ENCODE measurements at regions not wholly inside any gene's neighbourhood (a gene's known extent, or its start where the extent isn't known, plus 50 kb on each side); places are given as distances from the start of the nearest gene placed in this dataset.
"Not testable (repeated sequence)": the region's sequence is repeated elsewhere in the genome, so short reads cannot be mapped to it uniquely, and the experiment has no call there.

DNA sequence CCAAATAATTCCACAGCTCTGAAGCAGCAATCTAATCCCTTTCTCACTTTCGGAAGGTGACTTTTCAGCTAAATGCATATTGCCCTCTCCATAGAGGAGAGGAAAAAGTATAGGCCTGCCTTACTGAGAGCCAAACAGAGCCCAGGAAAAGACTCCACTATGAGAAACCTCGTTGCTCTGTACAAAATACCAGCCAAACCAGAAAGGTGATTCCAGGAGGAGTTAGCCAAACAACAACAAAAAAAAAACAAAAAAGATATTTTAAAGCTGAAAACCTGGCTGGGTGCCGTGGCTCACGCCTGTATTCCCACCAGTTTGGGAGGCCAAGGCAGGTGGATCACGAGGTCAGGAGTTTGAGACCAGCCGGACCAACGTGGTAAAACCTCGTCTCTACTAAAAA lies 70.5 kb downstream of the HOXA1 start:
- no peak overlapping the region for H3K4me3 ChIP-seq (replicated peaks; ENCODE audit: insufficient read depth, low read length)
- no peaks in the 10 kb centered on the region for H3K27me3 ChIP-seq (ENCODE audit: insufficient read depth, poor library complexity, severe bottlenecking)
- no peak overlapping the region for H3K27ac ChIP-seq (replicated peaks)
- no peak for DNase-seq (ENCODE audit: low read depth in 1 of 2, low spot score in 1 of 2)
- no peak for TF ChIP-seq POLR2AphosphoS5 (IDR thresholded peaks at IDR 0.05; ENCODE audit: low read depth)
- no peak for TF ChIP-seq GABPA (IDR thresholded peaks at IDR 0.05; ENCODE audit: low read depth)
- TF ChIP-seq, protein P1, sequence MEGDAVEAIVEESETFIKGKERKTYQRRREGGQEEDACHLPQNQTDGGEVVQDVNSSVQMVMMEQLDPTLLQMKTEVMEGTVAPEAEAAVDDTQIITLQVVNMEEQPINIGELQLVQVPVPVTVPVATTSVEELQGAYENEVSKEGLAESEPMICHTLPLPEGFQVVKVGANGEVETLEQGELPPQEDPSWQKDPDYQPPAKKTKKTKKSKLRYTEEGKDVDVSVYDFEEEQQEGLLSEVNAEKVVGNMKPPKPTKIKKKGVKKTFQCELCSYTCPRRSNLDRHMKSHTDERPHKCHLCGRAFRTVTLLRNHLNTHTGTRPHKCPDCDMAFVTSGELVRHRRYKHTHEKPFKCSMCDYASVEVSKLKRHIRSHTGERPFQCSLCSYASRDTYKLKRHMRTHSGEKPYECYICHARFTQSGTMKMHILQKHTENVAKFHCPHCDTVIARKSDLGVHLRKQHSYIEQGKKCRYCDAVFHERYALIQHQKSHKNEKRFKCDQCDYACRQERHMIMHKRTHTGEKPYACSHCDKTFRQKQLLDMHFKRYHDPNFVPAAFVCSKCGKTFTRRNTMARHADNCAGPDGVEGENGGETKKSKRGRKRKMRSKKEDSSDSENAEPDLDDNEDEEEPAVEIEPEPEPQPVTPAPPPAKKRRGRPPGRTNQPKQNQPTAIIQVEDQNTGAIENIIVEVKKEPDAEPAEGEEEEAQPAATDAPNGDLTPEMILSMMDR (IDR thresholded peaks at IDR 0.05; ENCODE audit: insufficient read depth, low read length): no peak
- no peak for TF ChIP-seq SPI1 (IDR thresholded peaks at IDR 0.05; ENCODE audit: borderline replicate concordance, low read depth)
- TF ChIP-seq, protein P2, sequence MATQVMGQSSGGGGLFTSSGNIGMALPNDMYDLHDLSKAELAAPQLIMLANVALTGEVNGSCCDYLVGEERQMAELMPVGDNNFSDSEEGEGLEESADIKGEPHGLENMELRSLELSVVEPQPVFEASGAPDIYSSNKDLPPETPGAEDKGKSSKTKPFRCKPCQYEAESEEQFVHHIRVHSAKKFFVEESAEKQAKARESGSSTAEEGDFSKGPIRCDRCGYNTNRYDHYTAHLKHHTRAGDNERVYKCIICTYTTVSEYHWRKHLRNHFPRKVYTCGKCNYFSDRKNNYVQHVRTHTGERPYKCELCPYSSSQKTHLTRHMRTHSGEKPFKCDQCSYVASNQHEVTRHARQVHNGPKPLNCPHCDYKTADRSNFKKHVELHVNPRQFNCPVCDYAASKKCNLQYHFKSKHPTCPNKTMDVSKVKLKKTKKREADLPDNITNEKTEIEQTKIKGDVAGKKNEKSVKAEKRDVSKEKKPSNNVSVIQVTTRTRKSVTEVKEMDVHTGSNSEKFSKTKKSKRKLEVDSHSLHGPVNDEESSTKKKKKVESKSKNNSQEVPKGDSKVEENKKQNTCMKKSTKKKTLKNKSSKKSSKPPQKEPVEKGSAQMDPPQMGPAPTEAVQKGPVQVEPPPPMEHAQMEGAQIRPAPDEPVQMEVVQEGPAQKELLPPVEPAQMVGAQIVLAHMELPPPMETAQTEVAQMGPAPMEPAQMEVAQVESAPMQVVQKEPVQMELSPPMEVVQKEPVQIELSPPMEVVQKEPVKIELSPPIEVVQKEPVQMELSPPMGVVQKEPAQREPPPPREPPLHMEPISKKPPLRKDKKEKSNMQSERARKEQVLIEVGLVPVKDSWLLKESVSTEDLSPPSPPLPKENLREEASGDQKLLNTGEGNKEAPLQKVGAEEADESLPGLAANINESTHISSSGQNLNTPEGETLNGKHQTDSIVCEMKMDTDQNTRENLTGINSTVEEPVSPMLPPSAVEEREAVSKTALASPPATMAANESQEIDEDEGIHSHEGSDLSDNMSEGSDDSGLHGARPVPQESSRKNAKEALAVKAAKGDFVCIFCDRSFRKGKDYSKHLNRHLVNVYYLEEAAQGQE (IDR thresholded peaks at IDR 0.05; ENCODE audit: insufficient replicate concordance, low read depth): no peak

DNA sequence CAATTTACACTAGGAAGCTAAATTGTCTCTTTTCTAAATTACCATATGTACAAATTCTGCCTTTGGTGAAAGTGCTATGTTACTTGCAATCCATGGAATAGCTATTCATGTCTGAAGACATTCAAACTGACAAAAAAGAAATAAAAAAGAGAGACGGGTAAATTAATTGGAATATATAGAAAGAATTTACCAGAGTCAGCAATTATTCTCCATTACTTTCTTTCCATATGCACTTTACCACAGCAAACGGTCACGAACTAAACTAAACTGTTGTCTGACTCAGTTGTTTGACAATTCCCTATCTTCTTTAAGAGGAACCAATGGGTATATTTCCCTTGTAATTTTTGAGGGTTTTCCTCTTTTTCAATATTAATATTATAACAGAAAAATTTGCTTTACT lies 85.7 kb downstream of the HOXA1 start:
- no peak overlapping the region for H3K4me3 ChIP-seq (replicated peaks; ENCODE audit: insufficient read depth, low read length)
- TF ChIP-seq GABPA (IDR thresholded peaks at IDR 0.05; ENCODE audit: low read depth) (no peak), SPI1 (IDR thresholded peaks at IDR 0.05; ENCODE audit: borderline replicate concordance, low read depth) (no peak), POLR2AphosphoS5 (IDR thresholded peaks at IDR 0.05; ENCODE audit: low read depth) (no peak)
- TF ChIP-seq, protein P2 (IDR thresholded peaks at IDR 0.05; ENCODE audit: insufficient replicate concordance, low read depth): no peak
- TF ChIP-seq, protein P1 (IDR thresholded peaks at IDR 0.05; ENCODE audit: insufficient read depth, low read length): no peak
- H3K27me3 ChIP-seq (ENCODE audit: insufficient read depth, poor library complexity, severe bottlenecking): no peaks in the 10 kb centered on the region
- DNase-seq (ENCODE audit: low read depth in 1 of 2, low spot score in 1 of 2): no peak
- no peak overlapping the region for H3K27ac ChIP-seq (replicated peaks)

DNA sequence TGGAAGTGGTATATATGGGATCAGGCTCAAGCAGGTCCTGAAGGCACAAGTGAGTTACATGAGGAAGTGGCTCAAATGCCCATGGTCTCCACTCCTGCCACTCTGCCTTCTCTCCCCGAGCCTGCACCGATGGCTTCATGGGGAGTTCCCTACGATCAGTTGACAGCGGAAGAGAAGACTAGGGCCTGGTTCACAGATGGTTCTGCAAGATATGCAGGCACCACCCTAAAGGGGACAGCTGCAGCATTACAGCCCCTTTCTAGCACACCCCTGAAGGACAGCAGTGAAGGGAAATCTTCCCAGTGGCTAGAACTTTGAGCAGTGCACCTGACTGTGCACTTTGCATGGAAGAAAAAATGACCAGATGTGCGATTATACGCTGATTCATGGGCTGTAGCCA lies 95.3 kb downstream of the HOXA1 start:
- Histone ChIP-seq H3K4me3 (replicated peaks; ENCODE audit: insufficient read depth, low read length) (no peak overlapping the region), H3K27me3 (ENCODE audit: insufficient read depth, poor library complexity, severe bottlenecking) (no peaks in the 10 kb centered on the region), H3K27ac (replicated peaks) (no peak overlapping the region)
- TF ChIP-seq GABPA (IDR thresholded peaks at IDR 0.05; ENCODE audit: low read depth) (no peak), SPI1 (IDR thresholded peaks at IDR 0.05; ENCODE audit: borderline replicate concordance, low read depth) (no peak), POLR2AphosphoS5 (IDR thresholded peaks at IDR 0.05; ENCODE audit: low read depth) (no peak)
- TF ChIP-seq, protein P2 (IDR thresholded peaks at IDR 0.05; ENCODE audit: insufficient replicate concordance, low read depth): no peak
- TF ChIP-seq, protein P1 (IDR thresholded peaks at IDR 0.05; ENCODE audit: insufficient read depth, low read length): no peak
- DNase-seq (ENCODE audit: low read depth in 1 of 2, low spot score in 1 of 2): no peak

DNA sequence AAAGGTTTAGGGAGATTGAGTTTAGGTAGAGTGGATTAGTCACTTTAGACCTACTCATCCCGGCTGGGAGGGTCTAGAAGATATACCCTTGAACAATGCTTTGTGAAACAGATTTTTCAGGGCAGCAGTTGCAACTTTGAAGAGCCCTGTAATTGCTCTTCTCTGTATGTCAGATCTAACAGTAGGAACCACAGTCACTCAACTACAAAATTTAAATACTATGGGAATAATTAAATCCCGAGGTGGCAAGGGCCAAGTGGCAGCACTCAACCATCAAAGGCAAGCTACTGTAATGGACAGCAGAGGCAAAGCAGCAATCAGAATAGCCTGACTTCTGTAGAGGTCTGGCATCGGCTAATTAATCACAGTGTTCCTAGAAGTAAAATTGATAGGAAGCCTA lies 97.5 kb downstream of the HOXA1 start:
- not testable (repeated sequence) for H3K27me3 ChIP-seq (ENCODE audit: insufficient read depth, poor library complexity, severe bottlenecking); H3K4me3 ChIP-seq (replicated peaks; ENCODE audit: insufficient read depth, low read length); H3K27ac ChIP-seq (replicated peaks); DNase-seq (ENCODE audit: low read depth in 1 of 2, low spot score in 1 of 2)

Data from HL-60 (cell line).